H1 (cell line): ENCODE measurements at regions not wholly inside any gene's neighbourhood (a gene's known extent, or its start where the extent isn't known, plus 50 kb on each side); places are given as distances from the start of the nearest gene placed in this dataset.

Experiments used
- CTCF ChIA-PET: fragments of 300-600 bp; sonication (Branson Sonifier 250); formaldehyde crosslinking; loops from one replicate; lab custom pipeline; 2021; ENCODE audit not compliant: partially characterized antibody; lab: Charles Lee
- POLR2A ChIA-PET: fragments of 300-600 bp; sonication (Branson Sonifier 250); formaldehyde crosslinking; loops from one replicate; lab custom pipeline; 2021; ENCODE audit warnings: inconsistent platforms; ENCODE audit not compliant: partially characterized antibody; lab: Charles Lee
- DNase-seq, 2 experiments: peaks; one replicate each; pipeline versions ENCODE4 v3.0.0 to v3.0.0-alpha.2; 2010 to 2022; ENCODE audit warnings: low spot score in 2 of 2, low read depth in 1 of 2, mixed read lengths in 1 of 2
- FAIRE-seq: peaks from 2 replicates; lab custom pipeline; 2011; peaks lifted over from hg19 to GRCh38; lab: Jason Lieb, UNC
- H2AFZ ChIP-seq: 2 replicates; pipeline ENCODE4 v1.8.1; 2012; ENCODE audit warnings: low read length, inconsistent platforms
- H2AK5ac ChIP-seq: 2 replicates; pipeline ENCODE4 v1.6.1; 2013; ENCODE audit warnings: low read depth, low read length
- H2BK120ac ChIP-seq: replicated peaks from 2 replicates; pipeline ENCODE3; 2013; ENCODE audit warnings: low read depth, low read length, inconsistent platforms
- H2BK12ac ChIP-seq: 2 replicates; pipeline ENCODE4 v1.6.1; 2013; ENCODE audit warnings: low read depth, low read length
- H2BK15ac ChIP-seq: 2 replicates; pipeline ENCODE4 v1.6.1; 2013; ENCODE audit warnings: low read length
- H2BK20ac ChIP-seq: 2 replicates; pipeline ENCODE4 v1.6.1; 2013; ENCODE audit warnings: low read length
- H2BK5ac ChIP-seq: 2 replicates; pipeline ENCODE4 v1.6.1; 2013; ENCODE audit warnings: low read depth, low read length
- H3K14ac ChIP-seq: 2 replicates; pipeline ENCODE4 v1.6.1; 2013; ENCODE audit warnings: inconsistent platforms; ENCODE audit not compliant: insufficient read length
- H3K18ac ChIP-seq: 2 replicates; pipeline ENCODE4 v1.6.1; 2013; ENCODE audit warnings: low read length; ENCODE audit errors: extremely low read depth
- H3K23ac ChIP-seq: 2 replicates; pipeline ENCODE4 v1.6.1; 2013; ENCODE audit warnings: inconsistent platforms; ENCODE audit not compliant: insufficient read length
- H3K23me2 ChIP-seq: 2 replicates; pipeline ENCODE4 v1.6.1; 2013; ENCODE audit warnings: low read depth, low read length
- H3K27ac ChIP-seq: 2 replicates; pipeline ENCODE4 v1.6.1; 2011; ENCODE audit warnings: low read depth, low read length, inconsistent platforms
- H3K27me3 ChIP-seq, 4 experiments: replicated peaks in 1 of 4; 1 replicate in 1 of 4; 2 replicates in 3 of 4; pipeline versions ENCODE4 v1.6.1 to v1.8.1; 2011 to 2013; ENCODE audit warnings: low read length in 3 of 4, mild to moderate bottlenecking in 3 of 4, inconsistent platforms in 2 of 4, mixed read lengths in 2 of 4, moderate library complexity in 1 of 4; ENCODE audit not compliant: control insufficient read depth in 3 of 4, insufficient read depth in 3 of 4; ENCODE audit errors: extremely low read depth in 1 of 4
- H3K36me3 ChIP-seq, 4 experiments: 2 replicates each; pipeline versions ENCODE4 v1.6.1 to v1.8.1; 2011 to 2013; ENCODE audit warnings: mild to moderate bottlenecking in 4 of 4, low read length in 3 of 4, moderate library complexity in 2 of 4, control low read depth in 1 of 4, inconsistent platforms in 1 of 4; ENCODE audit not compliant: insufficient read depth in 4 of 4, control insufficient read depth in 2 of 4
- H3K4ac ChIP-seq: replicated peaks from 2 replicates; pipeline ENCODE3; 2013; ENCODE audit warnings: low read length, low read depth, mixed read lengths, inconsistent platforms; ENCODE audit not compliant: insufficient read length
- H3K4me1 ChIP-seq, 4 experiments: replicated peaks in 1 of 4; 1 replicate in 1 of 4; 2 replicates in 3 of 4; pipeline versions ENCODE4 v1.6.1 to v1.8.1; 2011 to 2013; ENCODE audit warnings: low read length in 3 of 4, inconsistent platforms in 2 of 4, mixed read lengths in 1 of 4; ENCODE audit not compliant: insufficient read depth in 4 of 4, control insufficient read depth in 3 of 4
- H3K4me2 ChIP-seq, 2 experiments: 2 replicates each; pipeline versions ENCODE4 v1.6.1 to v1.8.1; 2011 to 2013; ENCODE audit warnings: low read depth in 2 of 2, low read length in 2 of 2, control low read depth in 1 of 2, inconsistent platforms in 1 of 2, mild to moderate bottlenecking in 1 of 2; ENCODE audit not compliant: insufficient read depth in 1 of 2
- H3K4me3 ChIP-seq, 4 experiments: fragments of 200-600, 300-600 bp in 1 of 4; sonication (generic), shearing (Covaris generic), sonication (Bioruptor Twin) in 1 of 4; 2 replicates each; pipeline versions ENCODE4 v1.5.1 to v1.8.1; 2011 to 2016; ENCODE audit warnings: low read length in 4 of 4, low read depth in 3 of 4, control low read depth in 2 of 4, inconsistent platforms in 2 of 4, mild to moderate bottlenecking in 2 of 4, mixed read lengths in 1 of 4, moderate library complexity in 1 of 4; ENCODE audit not compliant: insufficient read depth in 2 of 4; ENCODE audit errors: extremely low read depth in 1 of 4
- H3K56ac ChIP-seq: replicated peaks from 2 replicates; pipeline ENCODE3; 2013; ENCODE audit warnings: low read depth, mild to moderate bottlenecking, mixed read lengths, low read length, inconsistent platforms; ENCODE audit not compliant: insufficient read length
- H3K79me1 ChIP-seq: 2 replicates; pipeline ENCODE4 v1.6.1; 2013; ENCODE audit warnings: low read depth, low read length, control low read depth
- H3K79me2 ChIP-seq, 2 experiments: 2 replicates each; pipeline versions ENCODE4 v1.6.1 to v1.8.1; 2012 to 2013; ENCODE audit warnings: low read length in 2 of 2, mild to moderate bottlenecking in 2 of 2, inconsistent platforms in 1 of 2; ENCODE audit not compliant: insufficient read depth in 2 of 2, control insufficient read depth in 1 of 2
- H3K9ac ChIP-seq, 4 experiments: replicated peaks in 1 of 4; 1 replicate in 1 of 4; 2 replicates in 3 of 4; pipeline versions ENCODE4 v1.6.1 to v1.8.1; 2011 to 2013; ENCODE audit warnings: low read depth in 3 of 4, low read length in 3 of 4, control low read depth in 2 of 4, mild to moderate bottlenecking in 2 of 4, moderate library complexity in 2 of 4, inconsistent platforms in 1 of 4; ENCODE audit errors: extremely low read depth in 1 of 4
- H3K9me3 ChIP-seq, 2 experiments: 2 replicates each; pipeline versions ENCODE4 v1.6.1 to v1.8.1; 2012 to 2013; ENCODE audit warnings: mild to moderate bottlenecking in 2 of 2, moderate library complexity in 2 of 2, control low read depth in 1 of 2, inconsistent platforms in 1 of 2, low read depth in 1 of 2, low read length in 1 of 2, mixed read lengths in 1 of 2; ENCODE audit not compliant: insufficient read depth in 2 of 2
- H4K20me1 ChIP-seq, 2 experiments: replicated peaks in 1 of 2; 2 replicates each; pipeline versions ENCODE3 to v1.8.1; 2011 to 2013; ENCODE audit warnings: inconsistent platforms in 2 of 2, low read length in 2 of 2, mild to moderate bottlenecking in 1 of 2; ENCODE audit not compliant: insufficient read depth in 2 of 2, control insufficient read depth in 1 of 2
- H4K5ac ChIP-seq: 2 replicates; pipeline ENCODE4 v1.6.1; 2013; ENCODE audit warnings: low read length, low read depth, mixed read lengths, inconsistent platforms; ENCODE audit not compliant: insufficient read length
- H4K8ac ChIP-seq: 2 replicates; pipeline ENCODE4 v1.8.0; 2013; ENCODE audit warnings: mild to moderate bottlenecking, moderate library complexity, low read length, inconsistent platforms; ENCODE audit not compliant: insufficient read depth; ENCODE audit errors: extremely low read depth
- H4K91ac ChIP-seq: replicated peaks from 2 replicates; pipeline ENCODE3; 2013; ENCODE audit warnings: low read length, mixed read lengths, inconsistent platforms; ENCODE audit not compliant: insufficient read length
- CBX5 ChIP-seq: fragments of 300-800, 300-1000 bp; sonication (generic); IDR thresholded peaks from 2 replicates; pipeline ENCODE4 v1.7.1; 2016; ENCODE audit warnings: antibody characterized with exemption, low read length, low read depth
- CTBP2 ChIP-seq: IDR thresholded peaks from 2 replicates; pipeline ENCODE4 v1.7.0; 2011; ENCODE audit warnings: borderline replicate concordance, mild to moderate bottlenecking, moderate library complexity, mixed read lengths, low read length; ENCODE audit not compliant: insufficient read depth, insufficient read length
- GABPA ChIP-seq: IDR thresholded peaks from 2 replicates; pipeline ENCODE4 v1.6.1; 2011; ENCODE audit warnings: mild to moderate bottlenecking, low read length, moderate library complexity, borderline replicate concordance; ENCODE audit not compliant: insufficient read depth
- MAX ChIP-seq: IDR thresholded peaks from 2 replicates; pipeline ENCODE4 v1.6.1; 2012; ENCODE audit warnings: inconsistent platforms
- NANOG ChIP-seq: IDR thresholded peaks from 2 replicates; pipeline ENCODE4 v1.6.1; 2011; ENCODE audit warnings: low read length, low read depth, mild to moderate bottlenecking, inconsistent platforms; ENCODE audit not compliant: insufficient read depth, poor library complexity, severe bottlenecking
- POU5F1 ChIP-seq: IDR thresholded peaks from 2 replicates; pipeline ENCODE4 v1.6.1; 2011; ENCODE audit warnings: low read depth, mild to moderate bottlenecking, low read length, moderate library complexity
- SAP30 ChIP-seq: fragments of 300-600 bp; sonication (generic); IDR thresholded peaks from 2 replicates; pipeline ENCODE4 v1.7.1; 2012; ENCODE audit warnings: low read length, moderate library complexity, mild to moderate bottlenecking, inconsistent platforms; ENCODE audit not compliant: insufficient read depth, insufficient replicate concordance
- SP4 ChIP-seq: IDR thresholded peaks from 2 replicates; pipeline ENCODE4 v1.6.1; 2012; ENCODE audit warnings: low read length, inconsistent platforms
- TBP ChIP-seq: IDR thresholded peaks from 2 replicates; pipeline ENCODE4 v1.6.1; 2011; ENCODE audit warnings: low read depth, low read length, improper control_type of control experiment
- TEAD4 ChIP-seq: IDR thresholded peaks from 2 replicates; pipeline ENCODE4 v1.6.1; 2012; ENCODE audit warnings: low read depth, low read length, inconsistent platforms, mixed read lengths

GRCh38 chr1:72567521-72567920, 285.2 kb upstream of the NEGR1 start:
- no peak for TF ChIP-seq NANOG
- no peak for TF ChIP-seq SP4
- TF ChIP-seq POU5F1, result no peak
- no peak for TF ChIP-seq MAX
- TF ChIP-seq CTBP2, result no peak
- no peak for TF ChIP-seq TEAD4
- no peak for TF ChIP-seq GABPA
- TF ChIP-seq TBP, result no peak
- no peak for TF ChIP-seq CBX5
- no peak for TF ChIP-seq SAP30
- Histone ChIP-seq H3K36me3 (no peaks in the 10 kb centered on the region), H4K5ac (no peak overlapping the region), H4K91ac (no peak overlapping the region), H3K23me2 (no peaks in the 10 kb centered on the region), H2AFZ (no peak overlapping the region), H3K4me1 (no peaks in the 10 kb centered on the region), H4K20me1 (no peaks in the 10 kb centered on the region), H3K23ac (no peak overlapping the region), H3K9ac (no peak overlapping the region), H3K18ac (no peak overlapping the region), H3K4me2 (no peak overlapping the region), H3K27me3 (no peaks in the 10 kb centered on the region), H3K79me2 (no peaks in the 10 kb centered on the region), H4K8ac (no peak overlapping the region), H3K27ac (no peak overlapping the region), H3K4me3 (no peak overlapping the region), H2BK15ac (no peak overlapping the region), H3K56ac (no peak overlapping the region), H3K9me3 (no peaks in the 10 kb centered on the region), H3K14ac (no peak overlapping the region), H2BK12ac (no peak overlapping the region), H3K4ac (no peak overlapping the region), H2BK120ac (no peak overlapping the region), H2AK5ac (no peak overlapping the region), H3K79me1 (no peaks in the 10 kb centered on the region), H2BK5ac (no peak overlapping the region), H2BK20ac (no peak overlapping the region)
- CTCF ChIA-PET, result interaction anchor here (1.5 to 1.9 kb wide), 2 partner anchors 10 to 13 kb away, joined by 4 to 6 read pairs; no protein-coding TSS in a partner anchor
- FAIRE-seq, result no peak
- DNase-seq, result no peak
- POLR2A ChIA-PET, result no interaction called here
